Upper lobe of left lung (tissue), 4 donors: ENCODE measurements at regions not wholly inside any gene's neighbourhood (a gene's known extent, or its start where the extent isn't known, plus 50 kb on each side); places are given as distances from the start of the nearest gene placed in this dataset.

Experiments used
- EP300 ChIP-seq, 4 donors: sonication (generic); formaldehyde crosslinking; IDR thresholded peaks; one replicate each; pipeline ENCODE4 v1.5.1; 2017; ENCODE audit warnings: antibody characterized with exemption in 4 of 4, control low read depth in 2 of 4
- POLR2A ChIP-seq, 4 donors: fragments of 450-650 bp; IDR thresholded peaks; one replicate each; pipeline ENCODE4 v1.5.1; 2016 to 2017; ENCODE audit warnings: antibody characterized with exemption in 4 of 4, mild to moderate bottlenecking in 2 of 4
- POLR2AphosphoS5 ChIP-seq, 2 donors: sonication (generic); formaldehyde crosslinking; IDR thresholded peaks; one replicate each; pipeline ENCODE4 v1.5.1; 2017; ENCODE audit warnings: antibody characterized with exemption in 2 of 2
- TF ChIP-seq, protein P1 (sequence below), 6 experiments: fragments of 450-650 bp in 4 of 6; fragments of 200-600 bp in 2 of 6; sonication (generic) in 2 of 6; IDR thresholded peaks; one replicate each; pipeline ENCODE4 v1.5.1; 2016 to 2019; ENCODE audit warnings: antibody characterized with exemption in 6 of 6

DNA sequence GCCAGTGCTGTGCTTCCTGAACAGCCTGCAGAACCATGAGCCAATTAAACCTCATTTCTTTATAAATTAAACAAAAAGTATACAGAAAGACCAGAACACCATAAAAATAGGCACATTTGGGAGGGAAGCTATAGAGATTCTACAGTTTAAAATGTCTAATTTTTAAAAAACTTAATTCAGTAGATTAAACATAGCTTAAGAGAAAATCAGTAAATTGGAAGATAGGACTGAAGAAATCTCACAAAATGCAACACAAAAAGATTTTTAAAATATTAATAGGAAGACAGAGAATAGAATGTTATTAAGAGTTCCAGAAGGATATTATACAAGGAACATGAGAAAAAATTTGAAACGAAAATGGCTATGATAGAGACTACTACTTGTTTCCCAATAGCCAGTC, 90.5 kb upstream of the SPTBN1 start:
- TF ChIP-seq, protein P1, sequence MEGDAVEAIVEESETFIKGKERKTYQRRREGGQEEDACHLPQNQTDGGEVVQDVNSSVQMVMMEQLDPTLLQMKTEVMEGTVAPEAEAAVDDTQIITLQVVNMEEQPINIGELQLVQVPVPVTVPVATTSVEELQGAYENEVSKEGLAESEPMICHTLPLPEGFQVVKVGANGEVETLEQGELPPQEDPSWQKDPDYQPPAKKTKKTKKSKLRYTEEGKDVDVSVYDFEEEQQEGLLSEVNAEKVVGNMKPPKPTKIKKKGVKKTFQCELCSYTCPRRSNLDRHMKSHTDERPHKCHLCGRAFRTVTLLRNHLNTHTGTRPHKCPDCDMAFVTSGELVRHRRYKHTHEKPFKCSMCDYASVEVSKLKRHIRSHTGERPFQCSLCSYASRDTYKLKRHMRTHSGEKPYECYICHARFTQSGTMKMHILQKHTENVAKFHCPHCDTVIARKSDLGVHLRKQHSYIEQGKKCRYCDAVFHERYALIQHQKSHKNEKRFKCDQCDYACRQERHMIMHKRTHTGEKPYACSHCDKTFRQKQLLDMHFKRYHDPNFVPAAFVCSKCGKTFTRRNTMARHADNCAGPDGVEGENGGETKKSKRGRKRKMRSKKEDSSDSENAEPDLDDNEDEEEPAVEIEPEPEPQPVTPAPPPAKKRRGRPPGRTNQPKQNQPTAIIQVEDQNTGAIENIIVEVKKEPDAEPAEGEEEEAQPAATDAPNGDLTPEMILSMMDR (IDR thresholded peaks at IDR 0.05) = no peak
- no peak for TF ChIP-seq POLR2AphosphoS5 (IDR thresholded peaks at IDR 0.05)
- TF ChIP-seq POLR2A (IDR thresholded peaks at IDR 0.05) = no peak
- no peak for TF ChIP-seq EP300 (IDR thresholded peaks at IDR 0.05)
